HG02840 (cell line): ENCODE measurements at regions not wholly inside any gene's neighbourhood (a gene's known extent, or its start where the extent isn't known, plus 50 kb on each side); places are given as distances from the start of the nearest gene placed in this dataset.

ENCODE experiments used
- ATAC-seq: cut with Tn5 transposase; IDR thresholded peaks from one replicate; pipeline ENCODE4 v1.9.1; 2021; ENCODE audit warnings: mild to moderate bottlenecking, moderate library complexity, moderate number of reproducible peaks; ENCODE audit not compliant: unreplicated experiment, low FRiP score

DNA sequence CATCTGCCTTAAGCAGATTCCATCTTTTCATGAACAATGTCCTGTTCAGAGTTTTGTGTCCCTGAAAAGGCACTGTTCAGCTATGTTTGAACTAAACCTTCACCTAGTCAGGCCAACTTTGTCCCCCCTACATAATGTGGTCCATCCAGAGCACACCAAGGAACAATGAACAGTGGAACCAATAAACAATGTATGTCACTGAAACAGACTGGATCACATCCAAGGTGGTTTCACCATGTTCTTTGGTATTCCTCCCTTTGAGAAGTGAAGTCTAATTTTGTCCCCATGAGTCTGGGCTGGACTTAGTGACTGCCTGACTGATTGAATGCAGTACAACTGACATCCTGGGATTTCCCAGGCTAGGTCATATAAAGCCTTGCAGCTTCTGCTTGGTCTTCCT is 174.5 kb downstream of the SLC24A2 start:
- no peak for ATAC-seq

DNA sequence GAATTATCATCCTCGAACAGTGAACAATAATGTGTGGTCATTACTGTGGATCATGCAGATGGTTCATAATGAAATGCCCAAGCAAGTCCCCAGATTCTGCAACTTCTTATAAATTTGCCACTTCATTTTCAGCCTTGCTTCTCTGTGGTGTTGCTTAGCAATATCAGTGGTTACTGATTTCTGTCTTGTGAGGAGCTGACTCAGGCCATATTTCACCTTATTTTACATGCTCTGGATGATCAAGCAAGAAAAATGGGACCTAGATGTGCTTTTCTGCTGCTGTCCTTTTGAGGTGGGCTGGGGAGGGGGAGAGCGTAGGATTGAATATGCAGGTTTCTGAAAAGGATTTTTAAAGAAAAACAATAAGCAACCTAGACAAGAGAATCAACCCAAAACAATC is 188.3 kb downstream of the SLC24A2 start:
- no peak for ATAC-seq

- ATAC-seq = no peak
These were observed 189.9 kb downstream of the ACER2 start for GRCh38 chr9:19598722-19599121.

DNA sequence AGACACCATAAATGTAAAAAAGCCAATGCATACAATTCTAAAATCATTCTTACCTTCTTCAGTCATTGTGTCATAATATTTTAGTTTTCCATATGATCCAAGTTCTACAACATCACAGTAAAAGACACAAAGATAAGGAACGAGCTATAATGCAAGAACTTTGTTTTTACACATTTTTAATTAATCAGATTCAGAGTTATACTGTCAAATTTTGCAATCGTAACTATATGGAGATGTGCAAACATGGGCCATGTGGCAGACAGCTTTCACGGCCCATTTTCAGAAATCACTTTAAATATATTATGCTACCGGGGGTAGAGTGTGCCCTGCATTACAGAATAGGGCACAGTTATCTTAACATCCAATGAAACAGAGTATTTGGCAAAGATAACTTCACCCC is 188.4 kb downstream of the ACER2 start:
- ATAC-seq = no peak

DNA sequence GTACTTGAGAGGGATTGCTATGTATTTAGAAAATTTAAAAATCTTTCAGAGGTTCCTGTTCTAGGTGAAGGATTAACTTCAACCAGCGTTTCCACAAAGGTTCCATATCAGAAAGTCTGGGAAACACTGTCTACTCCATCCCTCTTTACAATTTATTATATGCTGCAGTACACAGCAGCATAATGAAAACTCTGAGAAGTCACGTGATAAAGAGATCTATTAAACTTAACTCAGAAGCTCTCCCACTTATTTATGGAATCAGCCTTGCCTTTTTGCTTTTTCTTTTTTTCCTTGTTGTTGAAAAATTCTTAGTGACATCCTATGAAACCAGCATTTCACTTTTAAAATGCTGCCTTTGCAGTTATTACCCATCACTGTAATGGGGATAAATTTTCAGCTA is 186.2 kb downstream of the ACER2 start:
- ATAC-seq = no peak

GRCh38 chr9:19587678-19588077 is 178.9 kb downstream of the ACER2 start:
- no peak for ATAC-seq

GRCh38 chr9:19583890-19584289 is 175.1 kb downstream of the ACER2 start:
- no peak for ATAC-seq

DNA sequence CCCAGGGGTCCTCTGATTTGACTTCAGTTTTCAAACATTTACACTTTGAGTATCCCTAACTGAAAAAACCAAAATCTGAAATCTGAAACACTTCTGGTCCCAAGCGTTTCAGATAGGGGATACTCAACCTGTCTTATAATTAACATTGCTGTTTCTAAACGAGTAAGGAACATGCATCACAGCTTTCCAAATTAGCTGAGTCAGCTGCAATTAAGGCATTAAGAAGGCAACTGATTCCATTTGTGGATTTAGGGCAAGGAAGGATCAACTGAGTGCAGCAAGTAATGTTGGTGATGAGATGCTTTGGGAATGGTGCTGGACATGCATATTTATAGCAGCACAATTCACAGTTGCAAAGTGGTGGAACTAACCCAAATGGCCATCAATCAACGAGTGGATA is 168.6 kb downstream of the ACER2 start:
- ATAC-seq = no peak

- ATAC-seq = no peak
These were observed 160.1 kb downstream of the ACER2 start for GRCh38 chr9:19568946-19569345.

GRCh38 chr9:19564396-19565061 is 155.7 kb downstream of the ACER2 start:
- ATAC-seq = no peak

DNA sequence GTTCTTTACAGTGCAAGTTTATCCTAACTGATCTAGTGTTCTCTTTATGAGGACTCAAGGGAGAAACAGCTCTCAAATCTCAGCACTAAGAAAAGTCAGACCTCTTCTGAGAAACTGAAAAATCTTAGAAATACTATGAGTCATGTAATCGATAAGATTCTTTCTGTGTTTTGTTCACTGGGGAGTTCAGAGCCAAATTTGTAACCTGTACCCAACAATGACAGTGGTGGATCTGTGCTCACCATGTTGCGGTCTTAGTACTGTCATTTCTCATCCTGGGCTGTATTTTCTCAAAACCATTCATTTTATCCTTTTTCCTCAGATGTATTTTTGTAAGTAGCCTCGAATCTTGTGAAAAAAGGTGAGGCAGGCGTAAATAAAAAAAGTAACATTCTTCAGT is 146.4 kb downstream of the ACER2 start:
- ATAC-seq = no peak

- ATAC-seq = no peak
These were observed 145.7 kb downstream of the ACER2 start for GRCh38 chr9:19554529-19554928.

- ATAC-seq = no peak
These were observed 144.6 kb downstream of the ACER2 start for GRCh38 chr9:19553441-19553840.

DNA sequence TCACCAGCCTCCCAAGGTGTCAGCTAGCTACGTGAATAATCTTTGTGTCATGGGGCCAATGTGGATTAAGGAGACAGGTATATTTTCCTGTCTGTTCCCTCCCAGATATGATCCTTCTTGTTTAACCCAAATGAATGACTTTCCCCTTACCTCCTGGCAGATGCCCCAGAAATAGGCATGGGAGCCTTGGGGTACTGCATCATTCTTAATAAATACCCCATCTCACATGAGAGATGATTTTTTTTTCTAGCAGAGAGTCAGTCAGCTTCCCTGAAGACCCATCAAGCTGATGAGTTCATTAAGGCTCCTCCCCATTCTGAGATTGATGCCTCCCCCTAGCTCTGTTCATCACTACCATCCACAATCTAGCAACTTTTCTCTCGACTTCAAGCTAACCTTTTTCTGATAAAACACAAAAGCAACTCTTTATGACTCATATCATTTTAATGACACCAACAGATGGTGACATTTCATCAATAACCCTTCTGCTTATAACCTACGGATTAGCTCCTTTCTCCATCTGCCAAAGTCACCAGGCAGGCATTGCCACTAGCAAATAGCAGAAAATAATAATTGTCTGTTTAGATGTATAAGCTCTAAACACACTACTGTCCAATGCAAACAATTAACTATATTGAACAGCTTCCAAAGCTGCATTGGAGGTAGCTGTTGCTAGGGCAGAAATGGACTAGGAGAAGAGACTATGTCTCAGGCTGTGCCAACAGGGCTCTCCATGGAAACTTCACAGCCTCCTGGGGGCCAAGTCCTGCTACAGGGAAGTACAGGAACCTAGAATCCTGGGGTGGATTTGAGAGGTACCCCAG is 143.7 kb downstream of the ACER2 start:
- no peak for ATAC-seq

- ATAC-seq = no peak
These were observed 142.5 kb downstream of the ACER2 start for GRCh38 chr9:19551124-19551929.

- no peak for ATAC-seq
These were observed 141.2 kb downstream of the ACER2 start for GRCh38 chr9:19550009-19550408.

- no peak for ATAC-seq
These were observed 124.6 kb downstream of the ACER2 start for GRCh38 chr9:19533373-19533772.

DNA sequence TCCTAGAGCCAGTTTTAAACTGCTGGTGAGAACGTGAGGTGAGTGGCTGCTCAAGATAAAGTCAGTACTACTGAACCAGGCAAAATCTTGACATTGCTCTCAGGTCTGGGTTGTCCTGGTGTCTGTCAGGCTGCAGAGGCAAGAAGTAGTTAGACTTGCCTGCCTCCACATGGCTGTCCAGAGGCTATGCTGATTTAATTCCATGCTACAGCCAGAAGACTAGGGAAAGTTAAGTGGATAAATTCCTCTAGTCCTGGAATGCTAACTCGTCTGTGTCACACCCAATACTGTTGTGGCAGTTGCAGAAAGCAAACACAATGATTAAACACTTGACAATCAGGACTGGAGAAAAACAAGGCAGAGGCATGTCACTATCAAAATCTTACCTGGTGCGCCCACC is 118.9 kb downstream of the ACER2 start:
- ATAC-seq = no peak

DNA sequence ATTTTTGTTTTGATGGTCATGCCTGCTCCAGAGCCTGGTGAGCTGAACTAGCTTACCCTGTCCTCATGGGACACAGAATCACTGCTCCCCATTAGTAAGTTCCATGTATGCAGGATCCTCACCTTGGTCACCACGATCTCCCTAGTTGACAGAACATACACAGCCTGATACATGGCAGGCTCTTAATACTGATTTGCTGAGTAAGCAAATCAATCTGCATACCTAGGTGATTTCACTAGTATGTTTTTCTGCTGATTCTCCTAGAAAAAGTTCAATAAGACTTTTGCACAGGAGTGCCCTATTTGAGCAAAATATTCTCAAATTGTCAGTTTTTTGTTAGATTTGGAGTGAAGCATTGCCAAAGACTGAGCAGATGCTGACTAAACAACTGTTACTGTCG is 113.7 kb downstream of the ACER2 start:
- ATAC-seq = no peak

- no peak for ATAC-seq
These were observed 112.4 kb downstream of the ACER2 start for GRCh38 chr9:19521205-19521604.

- ATAC-seq = no peak
These were observed 108.6 kb downstream of the ACER2 start for GRCh38 chr9:19517202-19517942.
